ACC112 (cell line): ENCODE measurements at regions not wholly inside any gene's neighbourhood (a gene's known extent, or its start where the extent isn't known, plus 50 kb on each side); places are given as distances from the start of the nearest gene placed in this dataset.

Experiments used
- H2AFZ ChIP-seq: fragments of 200-600 bp; sonication (generic); one replicate; pipeline ENCODE4 v1.6.0; 2017; ENCODE audit warnings: antibody characterized with exemption, low read length; ENCODE audit not compliant: unreplicated experiment
- H3K27ac ChIP-seq: fragments of 200-600 bp; sonication (generic); 2 replicates; pipeline ENCODE4 v1.5.1; 2014; ENCODE audit warnings: low read depth, mild to moderate bottlenecking, antibody characterized with exemption, low read length, moderate library complexity
- H3K27me3 ChIP-seq: fragments of 200-600 bp; sonication (generic); 2 replicates; pipeline ENCODE4 v1.6.1; 2014; ENCODE audit warnings: mild to moderate bottlenecking, antibody characterized with exemption, low read length, moderate library complexity, mixed read lengths; ENCODE audit not compliant: insufficient read depth
- H3K36me3 ChIP-seq: fragments of 200-600 bp; sonication (generic); 2 replicates; pipeline ENCODE4 v1.6.1; 2016; ENCODE audit warnings: mild to moderate bottlenecking, antibody characterized with exemption, low read length, moderate library complexity, mixed read lengths; ENCODE audit not compliant: insufficient read depth
- H3K4me1 ChIP-seq: fragments of 200-600 bp; sonication (generic); one replicate; pipeline ENCODE4 v1.6.1; 2016; ENCODE audit warnings: low read length, mixed read lengths; ENCODE audit not compliant: insufficient read depth, unreplicated experiment, control insufficient read depth
- H3K4me3 ChIP-seq: fragments of 200-600 bp; sonication (generic); 2 replicates; pipeline ENCODE4 v1.5.1; 2014; ENCODE audit warnings: mild to moderate bottlenecking, low read depth, low read length
- H3K79me2 ChIP-seq: fragments of 200-600 bp; sonication (generic); one replicate; pipeline ENCODE4 v1.6.0; 2016; ENCODE audit warnings: low read length; ENCODE audit not compliant: control insufficient read depth, unreplicated experiment, insufficient read depth

DNA sequence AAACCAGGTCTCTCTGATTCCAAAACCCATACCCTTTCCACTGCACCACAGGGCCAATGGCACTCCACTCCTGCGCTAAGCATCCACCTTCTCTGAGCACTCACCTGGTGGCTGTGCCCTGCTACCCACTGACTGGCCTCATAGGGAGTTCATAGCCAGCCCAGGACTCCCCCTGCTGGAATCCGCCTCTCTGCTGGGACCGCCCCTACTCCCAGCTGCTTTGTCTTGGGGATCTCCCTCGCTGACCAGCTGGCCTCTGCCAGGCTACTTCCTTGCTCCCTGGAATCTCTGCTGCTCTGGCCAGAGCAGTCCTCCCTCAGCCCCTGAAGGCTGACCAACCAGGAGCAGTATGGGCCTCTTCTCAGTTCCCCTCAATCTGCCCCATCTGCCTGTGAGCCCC lies 129.7 kb downstream of the FAXC start:
- H3K79me2 ChIP-seq: no peaks in the 10 kb centered on the region
- no peaks in the 10 kb centered on the region for H3K4me1 ChIP-seq
- no peaks in the 10 kb centered on the region for H3K36me3 ChIP-seq
- no peak overlapping the region for H2AFZ ChIP-seq
- no peak overlapping the region for H3K4me3 ChIP-seq
- H3K27ac ChIP-seq: no peak overlapping the region
- 0 out of 2 replicates have a peak, but pooled peaks cover 5% of the 10 kb centered on the region for H3K27me3 ChIP-seq

GRCh38 chr6:99216959-99217358 lies 132.5 kb downstream of the FAXC start:
- H3K27me3 ChIP-seq: 0 out of 2 replicates have a peak, but pooled peaks cover 2% of the 10 kb centered on the region
- no peak overlapping the region for H3K27ac ChIP-seq
- no peak overlapping the region for H2AFZ ChIP-seq
- no peaks in the 10 kb centered on the region for H3K79me2 ChIP-seq
- H3K36me3 ChIP-seq: no peaks in the 10 kb centered on the region
- no peak overlapping the region for H3K4me3 ChIP-seq
- no peaks in the 10 kb centered on the region for H3K4me1 ChIP-seq

DNA sequence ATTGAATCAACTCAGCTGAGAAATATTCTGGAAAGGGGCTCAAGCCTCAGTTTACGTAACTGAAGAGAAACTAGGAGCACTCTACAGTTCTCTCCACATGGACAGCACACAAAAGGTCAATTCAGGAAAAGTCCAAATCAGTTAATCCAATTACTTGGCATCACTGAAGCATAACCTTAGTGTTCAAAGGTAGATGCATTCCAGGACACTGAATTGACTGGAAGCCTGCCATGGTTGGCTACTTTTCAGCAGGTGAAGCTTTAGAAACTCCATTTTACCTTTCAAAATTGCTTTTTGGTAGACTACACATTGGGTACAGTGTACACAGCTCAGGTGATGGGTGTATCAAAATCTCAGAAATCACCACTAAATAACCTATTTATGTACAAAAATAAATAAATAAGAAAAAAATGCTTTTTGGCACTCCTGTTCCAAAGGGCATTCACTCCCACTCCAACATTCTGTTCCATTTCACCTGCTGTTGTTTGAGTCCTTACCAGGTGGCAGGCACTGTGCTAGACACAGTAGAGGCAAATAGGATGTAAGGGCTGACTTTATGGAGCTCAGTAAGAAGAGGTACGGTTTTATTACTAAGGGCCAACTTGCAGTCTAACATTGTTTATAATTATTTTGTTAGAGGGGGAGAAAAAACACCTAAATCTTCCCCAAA lies 153.4 kb downstream of the FAXC start:
- H3K27ac ChIP-seq: no peak overlapping the region

GRCh38 chr6:99192561-99192960 lies 156.9 kb downstream of the FAXC start:
- no peaks in the 10 kb centered on the region for H3K27me3 ChIP-seq
- no peak overlapping the region for H3K4me3 ChIP-seq
- H2AFZ ChIP-seq: no peak overlapping the region
- no peaks in the 10 kb centered on the region for H3K79me2 ChIP-seq
- H3K36me3 ChIP-seq: no peaks in the 10 kb centered on the region
- no peak overlapping the region for H3K27ac ChIP-seq
- no peaks in the 10 kb centered on the region for H3K4me1 ChIP-seq

More for the DNA sequence above, 153.4 kb downstream of the FAXC start:
- Histone ChIP-seq H3K36me3 (no peaks in the 10 kb centered on the region), H3K4me3 (no peak overlapping the region), H2AFZ (no peak overlapping the region), H3K79me2 (no peaks in the 10 kb centered on the region), H3K4me1 (no peaks in the 10 kb centered on the region), H3K27me3 (no peaks in the 10 kb centered on the region)

DNA sequence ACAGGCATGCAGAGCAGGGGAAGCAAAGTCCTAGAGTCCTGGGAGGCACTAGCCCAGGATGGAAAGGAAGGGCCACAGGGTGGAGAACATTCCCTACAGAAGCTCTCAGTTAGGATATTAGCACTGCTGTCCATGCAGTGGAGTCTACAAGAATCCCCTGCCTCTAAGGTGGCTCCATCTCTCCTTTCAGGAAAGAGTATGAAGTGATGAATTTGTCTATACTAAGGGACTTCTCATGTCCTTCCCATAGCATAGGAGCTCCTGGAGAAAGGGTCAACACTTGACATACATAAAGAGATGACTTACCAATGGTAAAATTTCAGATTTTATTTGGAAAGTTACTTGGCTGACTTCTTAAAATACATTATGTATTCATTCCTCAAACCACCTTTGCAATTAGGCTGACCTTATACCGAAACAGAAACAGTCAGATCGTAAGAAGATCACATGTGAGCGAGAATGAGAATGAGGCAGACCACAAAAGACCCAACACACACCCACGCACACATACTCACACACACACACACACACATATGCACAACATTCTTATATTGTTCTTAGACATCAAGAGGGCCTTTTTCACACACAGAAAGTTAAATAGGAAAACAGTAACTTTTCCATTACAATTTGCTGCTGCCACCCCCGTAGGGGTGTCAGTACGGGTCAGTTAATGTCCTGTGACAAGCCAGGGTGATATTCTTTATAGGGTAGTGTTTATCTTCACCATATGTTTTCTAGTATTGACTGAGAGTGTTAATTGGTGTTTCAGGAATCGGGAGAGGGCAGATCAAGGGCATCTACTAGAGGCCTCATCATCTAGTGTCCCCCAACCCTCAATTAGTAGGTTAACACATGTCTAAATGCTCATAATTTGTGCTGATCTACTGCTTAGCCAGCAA lies 159.4 kb downstream of the FAXC start:
- no peaks in the 10 kb centered on the region for H3K36me3 ChIP-seq
- no peak overlapping the region for H3K4me3 ChIP-seq
- H2AFZ ChIP-seq: no peak overlapping the region
- no peaks in the 10 kb centered on the region for H3K4me1 ChIP-seq
- H3K79me2 ChIP-seq: no peaks in the 10 kb centered on the region
- H3K27me3 ChIP-seq: no peaks in the 10 kb centered on the region
- no peak overlapping the region for H3K27ac ChIP-seq

DNA sequence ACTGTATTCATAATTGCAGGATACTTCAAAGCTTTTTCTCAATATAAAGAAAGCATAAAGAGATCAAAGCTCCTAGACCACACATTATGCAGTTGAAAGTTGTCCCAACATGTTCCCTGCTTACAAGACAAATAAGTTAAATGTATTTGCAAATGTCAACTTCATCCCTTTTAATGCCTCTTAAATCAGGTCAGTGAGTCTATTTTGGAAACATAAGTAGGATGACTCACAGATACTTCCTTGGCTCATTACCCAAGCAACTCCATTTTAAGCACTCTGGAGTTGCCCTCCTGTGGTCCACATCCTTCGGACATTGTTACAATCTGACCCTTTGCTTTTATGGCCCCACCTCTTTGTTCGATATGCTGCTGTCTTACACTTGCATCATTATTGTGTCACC lies 162.0 kb downstream of the FAXC start:
- Histone ChIP-seq H3K27ac (no peak overlapping the region), H3K27me3 (no peaks in the 10 kb centered on the region), H3K36me3 (no peaks in the 10 kb centered on the region), H2AFZ (no peak overlapping the region), H3K4me1 (no peaks in the 10 kb centered on the region), H3K79me2 (no peaks in the 10 kb centered on the region), H3K4me3 (no peak overlapping the region)

DNA sequence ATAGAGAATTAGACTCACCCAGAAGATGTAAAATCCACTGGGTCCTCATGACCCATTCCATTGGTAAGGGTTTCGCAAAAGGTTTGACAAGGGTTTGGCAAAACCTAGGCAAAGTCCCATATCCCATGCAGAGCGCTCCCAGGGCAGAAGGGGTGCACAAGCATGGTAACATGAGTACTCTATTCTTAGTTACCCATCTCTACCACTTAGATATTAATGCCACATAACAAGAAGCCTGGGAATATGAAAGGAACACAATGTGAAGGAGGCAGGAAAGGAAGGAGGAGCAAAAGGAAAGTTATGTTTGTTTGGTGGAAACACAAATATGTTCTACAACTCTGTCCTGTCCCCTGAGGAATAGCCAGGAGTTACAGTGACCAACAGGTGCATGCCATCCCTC lies 163.1 kb downstream of the FAXC start:
- no peaks in the 10 kb centered on the region for H3K27me3 ChIP-seq
- no peaks in the 10 kb centered on the region for H3K79me2 ChIP-seq
- no peaks in the 10 kb centered on the region for H3K4me1 ChIP-seq
- H3K4me3 ChIP-seq: no peak overlapping the region
- no peak overlapping the region for H3K27ac ChIP-seq
- H3K36me3 ChIP-seq: no peaks in the 10 kb centered on the region
- no peak overlapping the region for H2AFZ ChIP-seq

DNA sequence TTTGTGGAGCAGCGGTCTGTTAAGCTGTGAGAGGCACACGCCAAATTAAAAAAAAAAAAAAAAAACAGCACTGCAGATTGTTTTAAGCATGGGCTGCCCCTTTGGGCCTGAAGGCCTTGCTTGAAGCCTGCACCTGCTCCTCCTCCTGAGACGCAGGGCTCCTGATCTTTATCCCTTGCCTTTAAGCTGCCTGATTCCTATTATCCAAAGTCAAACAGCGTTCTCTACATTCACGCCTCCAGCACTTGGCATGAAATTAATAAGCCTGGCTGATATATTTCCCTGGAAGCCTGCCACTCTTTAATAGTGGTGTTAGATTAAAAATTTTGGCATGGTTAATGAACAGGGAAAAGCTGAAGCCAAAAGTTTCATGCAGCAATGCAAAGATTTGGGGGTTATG lies 163.9 kb downstream of the FAXC start:
- no peaks in the 10 kb centered on the region for H3K79me2 ChIP-seq
- H3K4me3 ChIP-seq: no peak overlapping the region
- H3K27ac ChIP-seq: no peak overlapping the region
- H3K36me3 ChIP-seq: no peaks in the 10 kb centered on the region
- H2AFZ ChIP-seq: no peak overlapping the region
- H3K27me3 ChIP-seq: no peaks in the 10 kb centered on the region
- H3K4me1 ChIP-seq: no peaks in the 10 kb centered on the region

DNA sequence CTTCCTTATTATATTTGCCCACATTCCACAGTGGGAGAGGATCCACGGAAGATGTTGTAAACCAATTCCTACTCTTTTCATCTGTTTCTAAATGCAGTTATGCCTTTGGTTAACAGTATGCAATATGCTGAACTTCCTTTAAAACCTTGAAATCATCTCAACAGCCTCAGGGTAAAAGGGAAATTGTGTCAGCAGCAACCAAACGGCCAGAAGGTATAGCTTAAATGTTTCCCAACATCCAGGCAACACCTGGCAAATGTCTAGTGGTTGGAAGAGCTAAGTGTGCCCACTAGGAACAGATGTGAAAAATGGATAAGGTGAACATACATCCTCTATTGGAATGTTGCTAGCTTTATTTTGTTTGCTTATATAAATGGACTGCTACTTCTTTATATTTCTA lies 164.8 kb downstream of the FAXC start:
- H3K27ac ChIP-seq: no peak overlapping the region
- no peaks in the 10 kb centered on the region for H3K79me2 ChIP-seq
- H3K36me3 ChIP-seq: no peaks in the 10 kb centered on the region
- no peak overlapping the region for H2AFZ ChIP-seq
- no peak overlapping the region for H3K4me3 ChIP-seq
- no peaks in the 10 kb centered on the region for H3K4me1 ChIP-seq
- no peaks in the 10 kb centered on the region for H3K27me3 ChIP-seq

- Histone ChIP-seq H2AFZ (no peak overlapping the region), H3K79me2 (no peaks in the 10 kb centered on the region), H3K4me3 (no peak overlapping the region), H3K36me3 (no peaks in the 10 kb centered on the region), H3K27ac (no peak overlapping the region), H3K4me1 (no peaks in the 10 kb centered on the region), H3K27me3 (no peaks in the 10 kb centered on the region)
Measured at GRCh38 chr6:99183066-99183465, 166.4 kb downstream of the FAXC start.

DNA sequence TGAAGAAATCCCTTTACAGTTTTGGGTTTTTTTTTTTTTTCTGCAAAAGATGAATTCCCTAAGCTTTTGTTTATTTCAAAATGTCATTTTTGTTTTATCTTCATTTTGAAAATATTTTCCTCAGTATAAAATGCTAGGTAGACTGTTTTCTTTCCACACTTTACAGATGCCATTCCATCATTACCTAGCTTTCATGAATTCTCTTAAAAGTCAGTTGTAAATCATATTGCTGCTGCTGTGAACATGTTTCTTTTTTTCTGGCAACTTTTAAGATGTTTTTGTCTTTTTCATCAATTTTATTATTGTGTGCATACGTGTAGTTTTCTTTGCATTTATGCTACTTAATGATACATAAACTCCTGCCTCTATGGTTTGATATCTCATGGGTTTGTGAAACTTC lies 168.3 kb downstream of the FAXC start:
- H2AFZ ChIP-seq: no peak overlapping the region
- no peaks in the 10 kb centered on the region for H3K4me1 ChIP-seq
- H3K79me2 ChIP-seq: no peaks in the 10 kb centered on the region
- H3K27ac ChIP-seq: no peak overlapping the region
- H3K4me3 ChIP-seq: no peak overlapping the region
- no peaks in the 10 kb centered on the region for H3K36me3 ChIP-seq
- H3K27me3 ChIP-seq: no peaks in the 10 kb centered on the region
